HepG2 (cell line): ENCODE measurements at regions not wholly inside any gene's neighbourhood (a gene's known extent, or its start where the extent isn't known, plus 50 kb on each side); places are given as distances from the start of the nearest gene placed in this dataset.

Experiments used
- ATAC-seq: fragments of 200-7000 bp; cut with Tn5 transposase; 3 replicates; pipeline ENCODE4 v1.9.1; 2020; ENCODE audit warnings: mild to moderate bottlenecking, moderate library complexity
- BruUV-seq: library from RNA; stranded (reverse); fragments of 400-500 nt; replicated peaks from 2 replicates; lab custom pipeline; 2021; lab: Mats Ljungman, UMichigan
- CTCF ChIA-PET: fragments of 300-600 bp; formaldehyde crosslinking; extraction: SDS; loops from one replicate; lab custom pipeline; 2021; ENCODE audit warnings: low total read pairs, inconsistent platforms, low intra/inter-chr PET ratio; lab: Yijun Ruan, JAX
- POLR2A ChIA-PET: fragments of 350-600 bp; sonication (Branson Sonifier 250); formaldehyde crosslinking; loops from one replicate; lab custom pipeline; 2020; ENCODE audit warnings: antibody characterized with exemption, inconsistent platforms; lab: Yijun Ruan, JAX
- DNase-seq: peaks from one replicate; pipeline ENCODE4 v3.0.0-alpha.2; 2015; ENCODE audit warnings: low spot score
- FAIRE-seq: peaks from 3 replicates; lab custom pipeline; 2011; peaks lifted over from hg19 to GRCh38; lab: Jason Lieb, UNC
- H2AFZ ChIP-seq: one replicate; pipeline ENCODE4 v1.6.1; 2011; ENCODE audit warnings: low read length, inconsistent platforms
- H3K27ac ChIP-seq: fragments of 300-600 bp; 3 replicates; pipeline ENCODE4 v1.8.0; 2011; ENCODE audit warnings: mixed run types, mild to moderate bottlenecking, mixed read lengths, low read length, inconsistent platforms; ENCODE audit not compliant: insufficient read depth; ENCODE audit errors: extremely low read length
- H3K27me3 ChIP-seq, 2 experiments: fragments of 200-600 bp in 1 of 2; 2 replicates in 1 of 2; 3 replicates in 1 of 2; pipeline versions ENCODE4 v1.6.0 to v1.8.0; 2011; ENCODE audit warnings: low read length in 2 of 2, mild to moderate bottlenecking in 2 of 2, moderate library complexity in 2 of 2, inconsistent platforms in 1 of 2; ENCODE audit not compliant: insufficient read depth in 2 of 2, control insufficient read depth in 1 of 2
- H3K36me3 ChIP-seq, 2 experiments: fragments of 200-600 bp in 1 of 2; replicated peaks in 1 of 2; 2 replicates in 1 of 2; 3 replicates in 1 of 2; pipeline versions ENCODE4 v1.5.1 to v1.8.0; 2011; ENCODE audit warnings: low read length in 2 of 2, inconsistent platforms in 1 of 2; ENCODE audit not compliant: insufficient read depth in 2 of 2, control insufficient read depth in 1 of 2
- H3K4me1 ChIP-seq: 2 replicates; pipeline ENCODE4 v1.5.1; 2012; ENCODE audit warnings: low read length, inconsistent platforms; ENCODE audit not compliant: insufficient read depth
- H3K4me2 ChIP-seq: 2 replicates; pipeline ENCODE4 v1.6.0; 2011; ENCODE audit warnings: low read depth, low read length, inconsistent platforms
- H3K4me3 ChIP-seq, 3 experiments: fragments of 200-600 bp in 1 of 3; sonication (generic), shearing (Covaris generic) in 1 of 3; replicated peaks in 1 of 3; 2 replicates each; pipeline ENCODE4 v1.5.1; 2011 to 2016; ENCODE audit warnings: low read length in 3 of 3, inconsistent platforms in 2 of 3, low read depth in 2 of 3, mild to moderate bottlenecking in 2 of 3, control low read depth in 1 of 3, mixed read lengths in 1 of 3; ENCODE audit not compliant: insufficient read depth in 1 of 3
- H3K79me2 ChIP-seq: one replicate; pipeline ENCODE4 v1.6.1; 2011; ENCODE audit warnings: low read length, inconsistent platforms; ENCODE audit not compliant: insufficient read depth
- H3K9ac ChIP-seq: 2 replicates; pipeline ENCODE4 v1.6.0; 2011; ENCODE audit warnings: mild to moderate bottlenecking, low read depth, low read length, inconsistent platforms; ENCODE audit not compliant: insufficient read depth
- H3K9me3 ChIP-seq: 2 replicates; pipeline ENCODE4 v1.5.1; 2012; ENCODE audit warnings: mild to moderate bottlenecking, low read length
- H4K20me1 ChIP-seq: 2 replicates; pipeline ENCODE4 v1.6.0; 2011; ENCODE audit warnings: inconsistent platforms, mild to moderate bottlenecking, low read length, moderate library complexity; ENCODE audit not compliant: insufficient read depth
- DBP ChIP-seq: sonication (generic); formaldehyde crosslinking; IDR thresholded peaks from 2 replicates; pipeline ENCODE4 v1.4.0; 2020; ENCODE audit warnings: missing genetic modification reagents; ENCODE audit errors: not compliant biosample characterization
- EED ChIP-seq: sonication (generic); formaldehyde crosslinking; IDR thresholded peaks from 2 replicates; pipeline ENCODE4 v1.5.0; 2020; ENCODE audit warnings: mild to moderate bottlenecking, missing genetic modification reagents
- HNF1B ChIP-seq: sonication (generic); formaldehyde crosslinking; IDR thresholded peaks from 2 replicates; pipeline ENCODE4 v1.5.1; 2020; ENCODE audit warnings: mild to moderate bottlenecking, moderate library complexity, missing genetic modification reagents
- MIER2 ChIP-seq: IDR thresholded peaks from 2 replicates; pipeline ENCODE4 v1.6.1; 2016; ENCODE audit warnings: missing biosample characterization, missing genetic modification reagents
- RARA ChIP-seq: IDR thresholded peaks from 2 replicates; pipeline ENCODE4 v1.6.1; 2016; ENCODE audit warnings: missing genetic modification reagents, missing compliant biosample characterization
- REL ChIP-seq: sonication (generic); formaldehyde crosslinking; conservative IDR thresholded peaks from 2 replicates; pipeline ENCODE4 v1.8.0; 2022; ENCODE audit warnings: mild to moderate bottlenecking, missing genetic modification reagents, moderate library complexity
- TMF1 ChIP-seq: sonication (generic); formaldehyde crosslinking; IDR thresholded peaks from 2 replicates; pipeline ENCODE4 v1.8.1; 2022; ENCODE audit warnings: low read depth, missing genetic modification reagents
- ZFP62 ChIP-seq: sonication (generic); formaldehyde crosslinking; IDR thresholded peaks from 2 replicates; pipeline ENCODE4 v1.4.0; 2020; ENCODE audit warnings: missing genetic modification reagents
- ZNF124 ChIP-seq: sonication (generic); formaldehyde crosslinking; IDR thresholded peaks from 2 replicates; pipeline ENCODE4 v1.4.0; 2020; ENCODE audit warnings: missing genetic modification reagents
- ZNF282 ChIP-seq: fragments of 450-650 bp; IDR thresholded peaks from 2 replicates; pipeline ENCODE4 v1.6.1; 2018; ENCODE audit not compliant: partially characterized antibody
- ZNF329 ChIP-seq: sonication (generic); formaldehyde crosslinking; IDR thresholded peaks from 2 replicates; pipeline ENCODE4 v1.9.0; 2021; ENCODE audit warnings: low read depth, mild to moderate bottlenecking, missing genetic modification reagents
- ZNF550 ChIP-seq: sonication (generic); formaldehyde crosslinking; IDR thresholded peaks from 2 replicates; pipeline ENCODE4 v1.4.0; 2020; ENCODE audit warnings: mild to moderate bottlenecking, missing genetic modification reagents, borderline replicate concordance
- ZNF552 ChIP-seq: sonication (generic); formaldehyde crosslinking; IDR thresholded peaks from 2 replicates; pipeline ENCODE4 v1.9.0; 2022; ENCODE audit warnings: missing genetic modification reagents, mild to moderate bottlenecking, borderline replicate concordance
- ZNF784 ChIP-seq: sonication (generic); formaldehyde crosslinking; IDR thresholded peaks from 2 replicates; pipeline ENCODE4 v1.5.1; 2020; ENCODE audit warnings: missing genetic modification reagents, mild to moderate bottlenecking, borderline replicate concordance
- WGBS: methylation state at CpG from one replicate; pipeline ENCODE4 v1.1.6; 2017; ENCODE audit warnings: low lambda C conversion rate; 5-methylcytosine and 5-hydroxymethylcytosine counted together
- in situ Hi-C: cut with HindIII; loops from 2 replicates; pipeline ENCODE4 v1.10.0; 2017; ENCODE audit warnings: low pct_unique_long_range_greater_than_20kb; ENCODE audit not compliant: extremely low pct_ligation_motif_present
- intact Hi-C: fragments of 100-400 bp; cut with micrococcal nuclease; formaldehyde crosslinking; loops from one replicate; pipeline ENCODE4 v1.10.0; 2022; ENCODE audit not compliant: unreplicated experiment

- intact Hi-C loops, result no loop called here
- ATAC-seq, result no peak
- Histone ChIP-seq H2AFZ (no peak overlapping the region), H3K27ac (no peak overlapping the region)
- TF ChIP-seq ZNF784 (CRISPR knock-in tag) (no peak), REL (CRISPR knock-in tag) (no peak), MIER2 (CRISPR knock-in tag) (no peak), ZNF282 (no peak), EED (CRISPR knock-in tag) (no peak), DBP (CRISPR knock-in tag) (no peak), ZNF552 (CRISPR knock-in tag) (no peak), RARA (CRISPR knock-in tag) (no peak), ZNF550 (CRISPR knock-in tag) (no peak), HNF1B (CRISPR knock-in tag) (no peak), ZFP62 (CRISPR knock-in tag) (no peak), ZNF124 (CRISPR knock-in tag) (no peak), ZNF329 (no peak), TMF1 (CRISPR knock-in tag) (no peak)
- TF ChIP-seq, all 625 proteins: peak for 0
- Histone ChIP-seq H3K79me2 (no peaks in the 10 kb centered on the region), H3K4me2 (no peak overlapping the region), H3K36me3 (no peaks in the 10 kb centered on the region), H3K4me1 (no peaks in the 10 kb centered on the region), H4K20me1 (no peaks in the 10 kb centered on the region), H3K9me3 (no peaks in the 10 kb centered on the region), H3K9ac (no peak overlapping the region), H3K4me3 (no peak overlapping the region), H3K27me3 (0 out of 5 replicates have a peak, but pooled peaks cover 0 to 3% of the 10 kb centered on the region in 2 experiments)
- CTCF ChIA-PET, result no interaction called here
- BruUV-seq, result no TSS peak
- POLR2A ChIA-PET, result no interaction called here
- in situ Hi-C loops, result no loop called here
- DNase-seq (no peak), FAIRE-seq (no peak)
- WGBS, result 0% methylated on average over 3 of the region's 8 CpGs
Measured at GRCh38 chr9:89802781-89803355, 198.1 kb downstream of the GADD45G start.
